GM12874 (cell line): ENCODE measurements at regions not wholly inside any gene's neighbourhood (a gene's known extent, or its start where the extent isn't known, plus 50 kb on each side); places are given as distances from the start of the nearest gene placed in this dataset.

Source experiments
- TF ChIP-seq, protein P1 (sequence below): IDR thresholded peaks from 2 replicates; pipeline ENCODE4 v1.5.1; 2011; ENCODE audit warnings: low read depth, mild to moderate bottlenecking, control low read depth, low read length, moderate library complexity; ENCODE audit not compliant: insufficient read depth

DNA sequence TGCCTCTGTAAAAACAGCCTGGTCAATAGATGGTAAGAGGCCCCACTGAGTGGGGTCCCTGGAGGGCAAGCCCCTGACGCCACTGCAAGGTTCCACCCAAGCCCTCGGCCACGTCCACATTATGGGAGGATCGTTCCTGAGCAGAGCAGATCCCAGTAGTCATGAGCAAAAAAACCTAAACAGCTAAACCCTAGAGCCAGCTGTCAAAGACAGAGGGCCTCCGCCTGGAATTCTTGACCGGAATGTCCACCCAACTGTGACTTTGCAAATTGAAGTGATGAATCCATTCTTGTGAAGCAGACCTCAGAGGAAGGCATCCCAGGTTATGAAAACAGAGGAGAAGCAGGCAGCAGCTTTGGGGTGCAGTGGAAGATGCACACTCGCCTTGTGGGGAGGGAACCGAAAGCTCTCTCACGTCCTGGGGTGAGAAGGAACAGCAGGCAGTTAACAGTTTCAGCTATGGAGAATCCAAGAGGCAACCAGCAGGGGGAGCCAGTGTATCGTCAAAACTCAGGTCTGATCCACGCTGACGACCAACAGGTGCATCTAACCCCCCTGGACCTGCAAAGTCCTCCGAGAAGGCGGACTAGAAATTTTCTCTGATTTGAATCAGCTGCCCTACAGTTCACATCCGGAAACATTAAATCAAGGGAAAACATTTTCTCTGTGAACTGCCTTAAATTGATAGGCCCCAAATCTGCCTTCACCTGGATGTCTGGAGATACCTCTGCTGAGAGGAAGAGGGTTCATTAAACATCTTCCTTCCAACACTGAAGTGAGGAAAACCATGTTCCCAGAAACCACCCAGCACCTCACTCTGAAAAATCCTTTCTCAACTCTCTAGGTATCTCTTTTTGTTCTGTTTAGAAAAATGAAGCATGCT, 139.1 kb upstream of the PFKP start:
- TF ChIP-seq, protein P1, sequence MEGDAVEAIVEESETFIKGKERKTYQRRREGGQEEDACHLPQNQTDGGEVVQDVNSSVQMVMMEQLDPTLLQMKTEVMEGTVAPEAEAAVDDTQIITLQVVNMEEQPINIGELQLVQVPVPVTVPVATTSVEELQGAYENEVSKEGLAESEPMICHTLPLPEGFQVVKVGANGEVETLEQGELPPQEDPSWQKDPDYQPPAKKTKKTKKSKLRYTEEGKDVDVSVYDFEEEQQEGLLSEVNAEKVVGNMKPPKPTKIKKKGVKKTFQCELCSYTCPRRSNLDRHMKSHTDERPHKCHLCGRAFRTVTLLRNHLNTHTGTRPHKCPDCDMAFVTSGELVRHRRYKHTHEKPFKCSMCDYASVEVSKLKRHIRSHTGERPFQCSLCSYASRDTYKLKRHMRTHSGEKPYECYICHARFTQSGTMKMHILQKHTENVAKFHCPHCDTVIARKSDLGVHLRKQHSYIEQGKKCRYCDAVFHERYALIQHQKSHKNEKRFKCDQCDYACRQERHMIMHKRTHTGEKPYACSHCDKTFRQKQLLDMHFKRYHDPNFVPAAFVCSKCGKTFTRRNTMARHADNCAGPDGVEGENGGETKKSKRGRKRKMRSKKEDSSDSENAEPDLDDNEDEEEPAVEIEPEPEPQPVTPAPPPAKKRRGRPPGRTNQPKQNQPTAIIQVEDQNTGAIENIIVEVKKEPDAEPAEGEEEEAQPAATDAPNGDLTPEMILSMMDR: peak; percentile 81

DNA sequence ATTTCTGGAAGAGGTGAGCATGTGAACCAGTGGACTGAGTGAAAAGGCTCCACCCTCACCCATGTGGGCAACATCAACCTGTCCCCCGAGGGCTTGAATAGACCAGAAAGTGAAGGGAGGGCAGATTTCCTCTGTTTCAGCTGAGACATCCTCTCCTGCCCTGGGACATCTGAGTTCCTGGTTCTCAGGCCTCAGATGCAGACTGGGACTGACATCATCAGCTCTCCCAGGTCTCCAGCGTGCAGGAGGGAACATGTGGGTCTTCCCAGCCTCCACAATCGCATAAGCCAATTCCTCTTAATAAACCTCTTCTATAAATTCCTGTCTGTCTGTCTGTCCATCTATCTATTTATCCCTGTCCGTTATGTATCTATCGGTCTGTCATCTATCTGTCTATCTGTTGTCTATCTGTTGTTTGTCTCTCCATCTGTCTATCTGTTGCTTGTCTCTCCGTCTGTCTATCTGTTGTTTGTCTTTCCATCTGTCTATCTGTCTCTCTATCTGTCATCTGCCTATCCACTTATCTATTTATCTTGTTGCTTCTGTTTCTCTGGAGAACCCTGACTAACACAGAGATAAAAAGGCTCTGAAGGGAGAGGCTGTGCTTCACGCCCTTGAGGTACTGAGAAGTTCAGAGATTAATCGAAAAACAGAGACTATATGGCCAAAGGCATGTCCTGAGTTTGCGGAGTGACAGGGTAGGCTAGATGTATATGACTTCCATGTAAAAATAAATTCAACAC, 140.3 kb upstream of the PFKP start:
- TF ChIP-seq, protein P1: no peak

DNA sequence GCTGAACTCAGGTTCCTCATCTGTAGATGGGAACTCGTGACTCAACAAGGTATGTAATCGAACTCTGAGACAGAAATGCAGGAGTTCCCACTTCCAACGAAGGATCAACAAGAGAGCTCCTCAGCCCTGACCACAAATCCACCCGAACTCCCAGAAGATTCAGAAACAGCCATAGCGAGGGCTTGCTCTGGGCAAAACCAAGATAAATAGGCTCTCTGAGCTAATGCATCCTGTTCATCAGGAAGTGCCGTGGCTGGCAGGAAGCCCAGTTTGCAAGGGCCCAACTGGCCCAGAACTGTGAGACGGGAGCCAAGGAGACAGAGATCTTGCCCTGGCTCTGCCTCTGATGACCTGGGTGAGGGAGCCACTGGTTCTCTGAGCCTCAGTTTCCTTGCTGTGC, 141.7 kb upstream of the PFKP start:
- TF ChIP-seq, protein P1: no peak

DNA sequence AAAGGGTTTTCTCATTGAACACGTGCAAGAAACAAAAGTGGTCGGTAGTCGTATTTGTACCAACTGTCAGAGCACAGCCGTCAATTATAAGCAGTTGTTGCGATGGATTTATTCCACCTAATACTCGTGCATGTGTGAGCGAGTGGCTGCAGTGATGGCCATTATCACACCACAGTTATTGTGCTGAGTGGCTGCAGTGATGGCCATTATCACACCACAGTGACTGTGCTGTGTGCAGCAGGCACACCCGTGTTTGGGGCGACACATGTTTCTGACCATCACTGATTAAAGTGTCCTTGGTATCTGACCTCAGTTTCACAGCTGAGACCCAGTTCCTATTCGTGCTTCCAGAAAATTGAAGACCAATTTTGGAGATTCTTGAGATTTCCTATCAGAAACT, 142.9 kb upstream of the PFKP start:
- TF ChIP-seq, protein P1: no peak

DNA sequence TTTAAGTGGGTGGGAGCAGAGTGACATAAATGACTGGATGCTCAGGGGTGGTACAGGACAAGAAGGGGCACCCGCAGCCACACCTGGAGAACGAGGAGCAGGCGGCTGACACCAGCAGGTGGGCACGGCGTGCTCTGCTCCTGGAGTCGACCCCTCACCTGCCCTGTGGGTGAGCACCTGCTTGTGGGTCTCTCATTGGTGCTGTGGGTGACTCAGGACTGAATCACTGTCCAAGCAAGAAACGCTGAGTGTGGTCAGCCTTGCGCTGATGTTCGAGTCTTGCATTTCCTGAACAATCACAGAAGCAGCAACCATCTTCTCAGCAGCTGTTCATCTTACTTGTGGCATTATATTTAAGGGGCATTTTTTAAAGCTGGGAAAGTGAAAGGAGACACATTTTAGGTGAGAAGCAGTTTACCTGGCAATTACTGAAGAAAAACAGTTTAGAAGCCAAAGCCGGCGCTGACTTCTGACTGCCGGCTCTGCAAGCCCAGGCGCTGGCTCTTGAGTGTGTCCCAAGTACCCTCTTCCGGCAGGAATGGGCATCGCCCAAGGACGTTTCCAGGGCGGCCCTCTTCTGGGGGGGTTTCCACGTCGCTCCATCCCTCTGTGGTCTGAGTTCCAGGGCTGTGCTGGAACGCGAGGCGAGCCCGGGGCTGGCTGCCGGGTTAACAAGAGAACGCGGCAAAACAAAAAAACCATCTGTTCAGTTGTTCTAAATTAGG, 145.2 kb upstream of the PFKP start:
- TF ChIP-seq, protein P1: no peak

DNA sequence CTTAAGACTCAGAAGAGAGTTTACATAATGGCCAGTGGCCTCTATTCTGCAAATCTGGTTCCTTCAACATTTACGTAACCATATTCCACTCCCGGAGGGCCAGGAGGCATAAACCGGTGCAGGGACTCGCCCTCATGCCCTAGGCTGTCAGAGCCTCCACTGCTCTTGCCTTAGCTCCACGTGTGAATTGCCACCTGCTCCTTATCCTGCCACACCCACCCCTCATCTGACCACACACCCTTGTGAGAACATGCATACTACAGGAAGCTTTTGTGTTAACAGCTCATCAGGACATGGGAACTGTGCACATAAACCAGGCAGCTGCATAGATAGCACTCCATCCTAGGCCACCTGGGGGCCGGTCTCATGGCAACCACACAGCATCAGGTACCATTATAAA, 146.7 kb upstream of the PFKP start:
- TF ChIP-seq, protein P1: no peak

DNA sequence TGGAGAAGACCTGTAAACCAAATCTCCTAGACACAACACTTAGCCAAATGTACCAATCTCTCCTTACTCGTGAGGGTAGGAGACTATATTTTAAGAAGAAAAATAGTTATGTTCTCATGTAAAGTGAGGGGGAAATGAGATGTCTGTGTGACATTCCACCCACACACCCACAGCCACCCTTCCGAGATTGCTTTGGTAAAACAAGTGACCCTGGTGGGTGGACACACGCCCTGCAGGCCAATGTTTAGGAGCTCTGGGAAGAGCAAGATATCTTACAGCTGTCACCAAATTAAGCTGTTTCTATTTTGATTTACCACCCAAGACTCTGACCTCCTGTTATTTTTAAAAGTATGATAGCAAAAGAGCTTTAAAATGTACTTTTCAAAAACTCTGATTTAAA, 147.2 kb upstream of the PFKP start:
- TF ChIP-seq, protein P1: no peak
